ENCODE measurements at regions not wholly inside any gene's neighbourhood (a gene's known extent, or its start where the extent isn't known, plus 50 kb on each side); places are given as distances from the start of the nearest gene placed in this dataset.

DNA sequence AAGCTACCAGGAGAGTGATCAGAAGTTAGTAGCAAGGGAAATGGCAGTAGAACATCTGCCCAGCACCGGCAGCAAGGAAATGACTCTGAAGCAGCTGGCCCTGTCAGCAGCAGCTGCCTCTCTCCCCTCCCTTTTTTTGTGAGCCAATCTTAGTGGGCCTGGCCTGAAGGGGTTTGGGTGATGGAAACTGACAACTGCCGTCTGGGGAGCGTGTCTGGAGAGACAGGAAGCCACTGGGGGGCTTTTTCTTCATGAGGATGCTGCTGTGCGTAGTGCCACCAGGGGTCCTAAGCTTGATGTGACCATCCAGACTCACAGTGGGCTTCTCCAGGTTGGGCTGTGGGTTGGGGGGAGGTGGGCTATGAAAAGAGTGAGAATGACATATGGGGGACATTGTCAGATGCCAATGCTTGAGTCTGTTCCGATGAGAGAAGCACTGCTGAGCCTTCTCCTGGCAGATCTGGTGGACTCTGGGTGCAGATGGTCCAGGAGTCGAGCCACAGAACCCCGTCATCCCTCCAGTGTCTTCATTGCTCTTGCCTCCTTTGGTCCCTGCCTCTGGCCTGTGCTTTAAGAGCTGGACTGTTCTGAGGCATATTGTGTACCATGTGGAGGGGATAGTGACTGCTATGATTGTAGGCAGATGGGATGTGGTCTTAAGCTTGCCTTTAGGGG is 87.6 kb upstream of the HIF1A start:
- TF ChIP-seq, protein P1, sequence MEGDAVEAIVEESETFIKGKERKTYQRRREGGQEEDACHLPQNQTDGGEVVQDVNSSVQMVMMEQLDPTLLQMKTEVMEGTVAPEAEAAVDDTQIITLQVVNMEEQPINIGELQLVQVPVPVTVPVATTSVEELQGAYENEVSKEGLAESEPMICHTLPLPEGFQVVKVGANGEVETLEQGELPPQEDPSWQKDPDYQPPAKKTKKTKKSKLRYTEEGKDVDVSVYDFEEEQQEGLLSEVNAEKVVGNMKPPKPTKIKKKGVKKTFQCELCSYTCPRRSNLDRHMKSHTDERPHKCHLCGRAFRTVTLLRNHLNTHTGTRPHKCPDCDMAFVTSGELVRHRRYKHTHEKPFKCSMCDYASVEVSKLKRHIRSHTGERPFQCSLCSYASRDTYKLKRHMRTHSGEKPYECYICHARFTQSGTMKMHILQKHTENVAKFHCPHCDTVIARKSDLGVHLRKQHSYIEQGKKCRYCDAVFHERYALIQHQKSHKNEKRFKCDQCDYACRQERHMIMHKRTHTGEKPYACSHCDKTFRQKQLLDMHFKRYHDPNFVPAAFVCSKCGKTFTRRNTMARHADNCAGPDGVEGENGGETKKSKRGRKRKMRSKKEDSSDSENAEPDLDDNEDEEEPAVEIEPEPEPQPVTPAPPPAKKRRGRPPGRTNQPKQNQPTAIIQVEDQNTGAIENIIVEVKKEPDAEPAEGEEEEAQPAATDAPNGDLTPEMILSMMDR (IDR thresholded peaks at IDR 0.05; ENCODE audit: insufficient read depth, low read depth, low read length) = no peak
- TF ChIP-seq EZH2 (IDR thresholded peaks at IDR 0.05; ENCODE audit: insufficient read depth, low read length) = no peak

Measured in astrocyte (in vitro differentiated cells and primary cell).